GM12878 (cell line): ENCODE measurements at regions not wholly inside any gene's neighbourhood (a gene's known extent, or its start where the extent isn't known, plus 50 kb on each side); places are given as distances from the start of the nearest gene placed in this dataset.

ENCODE experiments used
- ATAC-seq: fragments of 200-7000 bp; cut with Tn5 transposase; 3 replicates; pipeline ENCODE4 v1.9.1; 2020; ENCODE audit warnings: mild to moderate bottlenecking, moderate library complexity
- BruUV-seq: library from RNA; stranded (reverse); fragments of 400-500 nt; replicated peaks from 2 replicates; lab custom pipeline; 2021; lab: Mats Ljungman, UMichigan
- CTCF ChIA-PET: fragments of 300-600 bp; sonication (Branson Sonifier 250); formaldehyde crosslinking; extraction: SDS; loops from one replicate; lab custom pipeline; 2021; ENCODE audit warnings: inconsistent platforms; lab: Yijun Ruan, JAX
- POLR2A ChIA-PET: fragments of 350-600 bp; formaldehyde crosslinking; extraction: SDS; loops from one replicate; lab custom pipeline; 2021; ENCODE audit warnings: inconsistent platforms; lab: Charles Lee
- RAD21 ChIA-PET: fragments of 300-600 bp; sonication (Branson Sonifier 250); formaldehyde crosslinking; loops from one replicate; lab custom pipeline; 2023; ENCODE audit warnings: antibody characterized with exemption; ENCODE audit not compliant: unreplicated experiment; lab: Charles Lee
- SMC1A ChIA-PET: fragments of 300-600 bp; sonication (Branson Sonifier 250); formaldehyde crosslinking; loops from one replicate; lab custom pipeline; 2023; ENCODE audit not compliant: unreplicated experiment, uncharacterized antibody; lab: Charles Lee
- DNase-seq: peaks from one replicate; pipeline ENCODE4 v3.0.0-alpha.2; 2011; ENCODE audit warnings: low read depth, low spot score
- FAIRE-seq: peaks from 3 replicates; lab custom pipeline; 2011; peaks lifted over from hg19 to GRCh38; lab: Jason Lieb, UNC
- H2AFZ ChIP-seq: 2 replicates; pipeline ENCODE4 v1.6.0; 2011; ENCODE audit warnings: low read depth, low read length, control low read depth; ENCODE audit not compliant: control insufficient read depth
- H3K27ac ChIP-seq: 2 replicates; pipeline ENCODE4 v1.5.1; 2011; ENCODE audit warnings: control low read depth; ENCODE audit not compliant: control insufficient read depth, insufficient read depth
- H3K27me3 ChIP-seq, 2 experiments: replicated peaks in 1 of 2; 2 replicates each; pipeline versions ENCODE4 v1.6.0 to v1.6.1; 2011; ENCODE audit warnings: low read length in 1 of 2; ENCODE audit not compliant: control insufficient read depth in 2 of 2, insufficient read depth in 2 of 2
- H3K36me3 ChIP-seq, 2 experiments: 2 replicates each; pipeline ENCODE4 v1.5.1; 2011; ENCODE audit warnings: low read length in 1 of 2; ENCODE audit not compliant: control insufficient read depth in 2 of 2, insufficient read depth in 2 of 2
- H3K4me1 ChIP-seq: 2 replicates; pipeline ENCODE4 v1.6.1; 2011; ENCODE audit warnings: mild to moderate bottlenecking, low read length, moderate library complexity, mixed read lengths; ENCODE audit not compliant: control insufficient read depth, insufficient read depth
- H3K4me2 ChIP-seq: 2 replicates; pipeline ENCODE4 v1.6.0; 2011; ENCODE audit warnings: control low read depth; ENCODE audit not compliant: control insufficient read depth, insufficient read depth
- H3K4me3 ChIP-seq: fragments of 200-600 bp; sonication (generic); 2 replicates; pipeline ENCODE4 v1.5.1; 2016
- H3K79me2 ChIP-seq: 2 replicates; pipeline ENCODE4 v1.6.0; 2011; ENCODE audit warnings: low read length; ENCODE audit not compliant: control insufficient read depth, insufficient read depth
- H3K9ac ChIP-seq: 2 replicates; pipeline ENCODE4 v1.8.0; 2011; ENCODE audit warnings: low read length, control low read depth, mixed read lengths; ENCODE audit not compliant: control insufficient read depth, insufficient read depth
- H3K9me3 ChIP-seq: replicated peaks from 3 replicates; pipeline ENCODE4 v1.5.1; 2011; ENCODE audit warnings: mild to moderate bottlenecking, low read length; ENCODE audit not compliant: control insufficient read depth, insufficient read depth
- H4K20me1 ChIP-seq: 2 replicates; pipeline ENCODE4 v1.6.0; 2011; ENCODE audit not compliant: control insufficient read depth, insufficient read depth
- CEBPB ChIP-seq, 2 experiments: fragments of 150-350 bp in 1 of 2; IDR thresholded peaks; 2 replicates each; pipeline ENCODE4 v1.6.1; 2012 to 2014; ENCODE audit warnings: low read depth in 2 of 2, low read length in 2 of 2, borderline replicate concordance in 1 of 2, inconsistent platforms in 1 of 2
- E2F4 ChIP-seq: IDR thresholded peaks from 2 replicates; pipeline ENCODE4 v1.6.1; 2012; ENCODE audit warnings: low read depth, low read length, improper control_type of control experiment
- EGR1 ChIP-seq, 2 experiments: IDR thresholded peaks; 1 replicate in 1 of 2; 2 replicates in 1 of 2; pipeline ENCODE4 v1.6.1; 2011 to 2012; ENCODE audit warnings: low read depth in 2 of 2, low read length in 2 of 2, borderline replicate concordance in 1 of 2, mild to moderate bottlenecking in 1 of 2, moderate library complexity in 1 of 2
- EP300 ChIP-seq, 2 experiments: fragments of 150-350 bp in 1 of 2; IDR thresholded peaks; 2 replicates each; pipeline ENCODE4 v1.6.1; 2011 to 2012; ENCODE audit warnings: low read depth in 2 of 2, low read length in 2 of 2, borderline replicate concordance in 1 of 2, improper control_type of control experiment in 1 of 2, inconsistent platforms in 1 of 2; ENCODE audit not compliant: control insufficient read depth in 1 of 2
- FOXM1 ChIP-seq: IDR thresholded peaks from 2 replicates; pipeline ENCODE4 v1.6.1; 2012; ENCODE audit warnings: low read depth, mild to moderate bottlenecking, inconsistent platforms, low read length, moderate library complexity
- HDAC6 ChIP-seq: fragments of 200-600 bp; sonication (generic); IDR thresholded peaks from one replicate; pipeline ENCODE4 v1.8.0; 2017; ENCODE audit warnings: antibody characterized with exemption; ENCODE audit not compliant: unreplicated experiment
- NFYB ChIP-seq: IDR thresholded peaks from 2 replicates; pipeline ENCODE4 v1.6.1; 2011; ENCODE audit warnings: low read depth, mild to moderate bottlenecking, low read length, improper control_type of control experiment, moderate library complexity; ENCODE audit not compliant: insufficient read depth
- PAX8 ChIP-seq: fragments of 450-650 bp; IDR thresholded peaks from 2 replicates; pipeline ENCODE4 v1.6.1; 2017; ENCODE audit warnings: mild to moderate bottlenecking, moderate library complexity
- POLR2A ChIP-seq: IDR thresholded peaks from 2 replicates; pipeline ENCODE4 v1.6.1; 2011; ENCODE audit warnings: low read depth, mild to moderate bottlenecking, low read length
- SMAD5 ChIP-seq: IDR thresholded peaks from 2 replicates; pipeline ENCODE4 v1.6.1; 2016; ENCODE audit warnings: antibody characterized with exemption, low read depth
- TAF1 ChIP-seq: IDR thresholded peaks from 2 replicates; pipeline ENCODE4 v1.6.1; 2011; ENCODE audit warnings: mild to moderate bottlenecking, low read depth, low read length, borderline replicate concordance
- ZZZ3 ChIP-seq: IDR thresholded peaks from 2 replicates; pipeline ENCODE4 v1.6.1; 2011; ENCODE audit warnings: low read depth; ENCODE audit not compliant: control insufficient read depth, insufficient read length
- WGBS: methylation state at CpG from one replicate; pipeline ENCODE4 v1.1.6; 2016; ENCODE audit warnings: low lambda C conversion rate; ENCODE audit not compliant: insufficient replicate concordance, insufficient coverage; ENCODE audit errors: missing lambda C conversion rate; 5-methylcytosine and 5-hydroxymethylcytosine counted together
- in situ Hi-C: fragments of 300-500 bp; cut with MboI; formaldehyde crosslinking; loops from 9 replicates; pipeline ENCODE4 v1.14.3; 2018; ENCODE audit warnings: mixed read lengths
- intact Hi-C: fragments of 100-400 bp; cut with micrococcal nuclease; formaldehyde crosslinking; loops from one replicate; pipeline ENCODE4 v1.14.2; 2022; ENCODE audit not compliant: unreplicated experiment
- TF ChIP-seq, protein P1 (sequence below): IDR thresholded peaks from 2 replicates; pipeline ENCODE4 v1.6.1; 2011; ENCODE audit warnings: mild to moderate bottlenecking, low read depth, low read length, moderate library complexity; ENCODE audit not compliant: insufficient replicate concordance

GRCh38 chr18:71583252-71583651 is 960.9 kb downstream of the CBLN2 start (continued):
- TF ChIP-seq EP300 (IDR thresholded peaks at IDR 0.05; ENCODE audit: borderline replicate concordance in 1 of 2, control insufficient read depth in 1 of 2, low read depth in 2 of 2, low read length in 2 of 2) = no peak
- TF ChIP-seq CEBPB (IDR thresholded peaks at IDR 0.05; ENCODE audit: borderline replicate concordance in 1 of 2, low read depth in 2 of 2, low read length in 2 of 2) = no peak
- TF ChIP-seq, protein P1, sequence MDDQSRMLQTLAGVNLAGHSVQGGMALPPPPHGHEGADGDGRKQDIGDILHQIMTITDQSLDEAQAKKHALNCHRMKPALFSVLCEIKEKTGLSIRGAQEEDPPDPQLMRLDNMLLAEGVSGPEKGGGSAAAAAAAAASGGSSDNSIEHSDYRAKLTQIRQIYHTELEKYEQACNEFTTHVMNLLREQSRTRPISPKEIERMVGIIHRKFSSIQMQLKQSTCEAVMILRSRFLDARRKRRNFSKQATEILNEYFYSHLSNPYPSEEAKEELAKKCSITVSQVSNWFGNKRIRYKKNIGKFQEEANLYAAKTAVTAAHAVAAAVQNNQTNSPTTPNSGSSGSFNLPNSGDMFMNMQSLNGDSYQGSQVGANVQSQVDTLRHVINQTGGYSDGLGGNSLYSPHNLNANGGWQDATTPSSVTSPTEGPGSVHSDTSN = no peak
- TF ChIP-seq, all 136 proteins: peak for 0

- in situ Hi-C loops = no loop called here
- CTCF ChIA-PET = no interaction called here
- FAIRE-seq = no peak
These were observed 989.5 kb downstream of the CBLN2 start for GRCh38 chr18:71554686-71555085.

More at GRCh38 chr18:71554686-71555085, 989.5 kb downstream of the CBLN2 start:
- no peaks in the 10 kb centered on the region for H3K79me2 ChIP-seq
- intact Hi-C loops = no loop called here
- H3K36me3 ChIP-seq = no peaks in the 10 kb centered on the region
- no peak overlapping the region for H3K4me2 ChIP-seq
- no peak overlapping the region for H3K27ac ChIP-seq
- 4% methylated on average over 2 of the region's 2 CpGs for WGBS
- ChIA-PET SMC1A (no interaction called here), POLR2A (no interaction called here), RAD21 (no interaction called here)
- no peak overlapping the region for H3K4me3 ChIP-seq
- no peak for ATAC-seq
- BruUV-seq = no TSS peak
- H3K9me3 ChIP-seq = no peaks in the 10 kb centered on the region; the same call in 2 of the 3 replicates
- no peaks in the 10 kb centered on the region for H3K27me3 ChIP-seq
- no peaks in the 10 kb centered on the region for H4K20me1 ChIP-seq
- no peak overlapping the region for H2AFZ ChIP-seq
- DNase-seq = no peak
- H3K9ac ChIP-seq = no peak overlapping the region
- H3K4me1 ChIP-seq = no peaks in the 10 kb centered on the region
- TF ChIP-seq TAF1 (no peak), HDAC6 (no peak), PAX8 (no peak), POLR2A (no peak), ZZZ3 (no peak), E2F4 (no peak), SMAD5 (no peak), EGR1 (IDR thresholded peaks at IDR 0.05; ENCODE audit: borderline replicate concordance in 1 of 2, low read depth in 2 of 2, low read length in 2 of 2) (no peak), FOXM1 (no peak), NFYB (no peak)
